GM21423 (cell line): ENCODE measurements at regions not wholly inside any gene's neighbourhood (a gene's known extent, or its start where the extent isn't known, plus 50 kb on each side); places are given as distances from the start of the nearest gene placed in this dataset.
"Not testable (repeated sequence)": the region's sequence is repeated elsewhere in the genome, so short reads cannot be mapped to it uniquely, and the experiment has no call there.

Experiments
- ATAC-seq: cut with Tn5 transposase; IDR thresholded peaks from one replicate; pipeline ENCODE4 v1.9.1; 2021; ENCODE audit warnings: mild to moderate bottlenecking, moderate library complexity; ENCODE audit not compliant: unreplicated experiment

- ATAC-seq = no peak
Measured at GRCh38 chr13:55777612-55778011, 1363.1 kb upstream of the PRR20A start.

- ATAC-seq = no peak
Measured at GRCh38 chr13:55783841-55784240, 1356.9 kb upstream of the PRR20A start.

GRCh38 chr13:55788548-55788947, 1352.2 kb upstream of the PRR20A start:
- ATAC-seq = no peak

GRCh38 chr13:55792544-55793193, 1348.0 kb upstream of the PRR20A start:
- ATAC-seq = no peak

GRCh38 chr13:55815458-55816033, 1325.2 kb upstream of the PRR20A start:
- ATAC-seq = no peak

- no peak for ATAC-seq
Measured at GRCh38 chr13:55816976-55817601, 1323.6 kb upstream of the PRR20A start.

GRCh38 chr13:55820817-55821216, 1319.9 kb upstream of the PRR20A start:
- no peak for ATAC-seq

GRCh38 chr13:55869648-55870047, 1271.1 kb upstream of the PRR20A start:
- ATAC-seq = no peak

- ATAC-seq = no peak
Measured at GRCh38 chr13:55887561-55887960, 1253.2 kb upstream of the PRR20A start.

- ATAC-seq = no peak
Measured at GRCh38 chr13:55893540-55893939, 1247.2 kb upstream of the PRR20A start.

- no peak for ATAC-seq
Measured at GRCh38 chr13:55937180-55937579, 1203.5 kb upstream of the PRR20A start.

- no peak for ATAC-seq
Measured at GRCh38 chr13:55948175-55948574, 1192.5 kb upstream of the PRR20A start.

GRCh38 chr13:55963934-55964333, 1176.8 kb upstream of the PRR20A start:
- no peak for ATAC-seq

- no peak for ATAC-seq
Measured at GRCh38 chr13:55967055-55967454, 1173.7 kb upstream of the PRR20A start.

- no peak for ATAC-seq
Measured at GRCh38 chr13:55977436-55977835, 1163.3 kb upstream of the PRR20A start.

GRCh38 chr13:55981381-55981780, 1159.3 kb upstream of the PRR20A start:
- ATAC-seq = no peak

GRCh38 chr13:55984026-55984425, 1156.7 kb upstream of the PRR20A start:
- ATAC-seq = not testable (repeated sequence)

- ATAC-seq = no peak
Measured at GRCh38 chr13:55990631-55991030, 1150.1 kb upstream of the PRR20A start.

GRCh38 chr13:55991666-55992065, 1149.1 kb upstream of the PRR20A start:
- ATAC-seq = no peak

GRCh38 chr13:55992145-55992544, 1148.6 kb upstream of the PRR20A start:
- ATAC-seq = no peak

GRCh38 chr13:55999709-56000108, 1141.0 kb upstream of the PRR20A start:
- ATAC-seq = no peak

- ATAC-seq = no peak
Measured at GRCh38 chr13:56009418-56009817, 1131.3 kb upstream of the PRR20A start.
